ENCODE measurements at regions not wholly inside any gene's neighbourhood (a gene's known extent, or its start where the extent isn't known, plus 50 kb on each side); places are given as distances from the start of the nearest gene placed in this dataset.

- H3K27me3 ChIP-seq (ENCODE audit: insufficient read depth, low read depth, severe bottlenecking) = no peaks in the 10 kb centered on the region
- DNase-seq = no peak
- no peak overlapping the region for H3K27ac ChIP-seq
- no peaks in the 10 kb centered on the region for H3K36me3 ChIP-seq
- no peak overlapping the region for H3K4me3 ChIP-seq (ENCODE audit: low read depth, low read length)
- no peaks in the 10 kb centered on the region for H3K9me3 ChIP-seq (ENCODE audit: severe bottlenecking)
- no peak for TF ChIP-seq CTCF (IDR thresholded peaks at IDR 0.05; ENCODE audit: low read depth, low read length)
These were observed 122.1 kb upstream of the TPK1 start for GRCh38 chr7:144957998-144958397.

- H3K27ac ChIP-seq = no peak overlapping the region
- no peak for DNase-seq
- H3K9me3 ChIP-seq (ENCODE audit: severe bottlenecking) = no peaks in the 10 kb centered on the region
- no peak overlapping the region for H3K4me3 ChIP-seq (ENCODE audit: low read depth, low read length)
- H3K36me3 ChIP-seq = no peaks in the 10 kb centered on the region
- no peak for TF ChIP-seq CTCF (IDR thresholded peaks at IDR 0.05; ENCODE audit: low read depth, low read length)
- H3K27me3 ChIP-seq (ENCODE audit: insufficient read depth, low read depth, severe bottlenecking) = no peaks in the 10 kb centered on the region
These were observed 119.6 kb upstream of the TPK1 start for GRCh38 chr7:144955422-144955821.

GRCh38 chr7:144941127-144941526 lies 105.3 kb upstream of the TPK1 start:
- Histone ChIP-seq H3K4me3 (ENCODE audit: low read depth, low read length) (no peak overlapping the region), H3K9me3 (ENCODE audit: severe bottlenecking) (no peaks in the 10 kb centered on the region), H3K36me3 (no peaks in the 10 kb centered on the region), H3K27ac (no peak overlapping the region), H3K27me3 (ENCODE audit: insufficient read depth, low read depth, severe bottlenecking) (no peaks in the 10 kb centered on the region)
- no peak for DNase-seq
- no peak for TF ChIP-seq CTCF (IDR thresholded peaks at IDR 0.05; ENCODE audit: low read depth, low read length)

GRCh38 chr7:144937199-144937598 lies 101.3 kb upstream of the TPK1 start:
- Histone ChIP-seq H3K9me3 (ENCODE audit: severe bottlenecking) (no peaks in the 10 kb centered on the region), H3K36me3 (no peaks in the 10 kb centered on the region), H3K27me3 (ENCODE audit: insufficient read depth, low read depth, severe bottlenecking) (no peaks in the 10 kb centered on the region), H3K4me3 (ENCODE audit: low read depth, low read length) (no peak overlapping the region), H3K27ac (no peak overlapping the region)
- no peak for DNase-seq
- TF ChIP-seq CTCF (IDR thresholded peaks at IDR 0.05; ENCODE audit: low read depth, low read length) = no peak

GRCh38 chr7:144936314-144936713 lies 100.5 kb upstream of the TPK1 start:
- H3K27ac ChIP-seq = no peak overlapping the region
- H3K27me3 ChIP-seq (ENCODE audit: insufficient read depth, low read depth, severe bottlenecking) = no peaks in the 10 kb centered on the region
- DNase-seq = no peak
- H3K4me3 ChIP-seq (ENCODE audit: low read depth, low read length) = no peak overlapping the region
- no peaks in the 10 kb centered on the region for H3K9me3 ChIP-seq (ENCODE audit: severe bottlenecking)
- no peak for TF ChIP-seq CTCF (IDR thresholded peaks at IDR 0.05; ENCODE audit: low read depth, low read length)
- H3K36me3 ChIP-seq = no peaks in the 10 kb centered on the region

GRCh38 chr7:144910411-144910810 lies 74.6 kb upstream of the TPK1 start:
- Histone ChIP-seq H3K9me3 (ENCODE audit: severe bottlenecking) (no peaks in the 10 kb centered on the region), H3K36me3 (no peaks in the 10 kb centered on the region), H3K4me3 (ENCODE audit: low read depth, low read length) (no peak overlapping the region), H3K27ac (no peak overlapping the region), H3K27me3 (ENCODE audit: insufficient read depth, low read depth, severe bottlenecking) (no peaks in the 10 kb centered on the region)
- DNase-seq = no peak
- TF ChIP-seq CTCF (IDR thresholded peaks at IDR 0.05; ENCODE audit: low read depth, low read length) = no peak

Measured in WERI-Rb-1 (cell line).